A673 (cell line): ENCODE measurements at regions not wholly inside any gene's neighbourhood (a gene's known extent, or its start where the extent isn't known, plus 50 kb on each side); places are given as distances from the start of the nearest gene placed in this dataset.

Experiments used
- BruUV-seq: library from RNA; stranded (reverse); fragments of 400-500 nt; replicated peaks from 2 replicates; lab custom pipeline; 2021; lab: Mats Ljungman, UMichigan
- CTCF ChIA-PET: fragments of 300-600 bp; sonication (Branson Sonifier 250); formaldehyde crosslinking; loops from one replicate; lab custom pipeline; 2022; ENCODE audit warnings: antibody characterized with exemption; lab: Charles Lee
- POLR2A ChIA-PET: fragments of 300-600 bp; sonication (Branson Sonifier 250); formaldehyde crosslinking; loops from one replicate; lab custom pipeline; 2022; ENCODE audit warnings: antibody characterized with exemption; ENCODE audit not compliant: low non-redundant PET; lab: Charles Lee
- DNase-seq: peaks from one replicate; pipeline ENCODE4 v3.0.0-alpha.2; 2015; ENCODE audit warnings: low spot score
- H3K27ac ChIP-seq: fragments of 200-600 bp; sonication (generic); 2 replicates; pipeline ENCODE4 v1.5.1; 2016; ENCODE audit warnings: mixed run types, low read depth, mild to moderate bottlenecking, mixed read lengths, antibody characterized with exemption, low read length; ENCODE audit not compliant: poor library complexity, severe bottlenecking
- H3K27me3 ChIP-seq: fragments of 200-600 bp; sonication (generic); replicated peaks from 2 replicates; pipeline ENCODE4 v1.6.1; 2017; ENCODE audit warnings: mixed run types, low read depth, mild to moderate bottlenecking, mixed read lengths, antibody characterized with exemption, low read length; ENCODE audit not compliant: insufficient read depth, poor library complexity
- H3K36me3 ChIP-seq: fragments of 200-600 bp; sonication (generic); 2 replicates; pipeline ENCODE4 v1.6.1; 2016; ENCODE audit warnings: mixed run types, mild to moderate bottlenecking, mixed read lengths, antibody characterized with exemption, low read length; ENCODE audit not compliant: insufficient read depth, poor library complexity, severe bottlenecking
- H3K4me1 ChIP-seq: fragments of 200-600 bp; sonication (generic); 2 replicates; pipeline ENCODE4 v1.6.1; 2017; ENCODE audit warnings: mixed run types, mild to moderate bottlenecking, mixed read lengths, antibody characterized with exemption, low read length; ENCODE audit not compliant: insufficient read depth, poor library complexity, severe bottlenecking
- H3K4me3 ChIP-seq: fragments of 200-600 bp; sonication (generic); 2 replicates; pipeline ENCODE4 v1.5.1; 2016; ENCODE audit warnings: low read depth, mixed run types, mild to moderate bottlenecking, mixed read lengths, low read length; ENCODE audit not compliant: poor library complexity, severe bottlenecking
- H3K9me3 ChIP-seq: fragments of 200-600 bp; sonication (generic); 2 replicates; pipeline ENCODE4 v1.6.1; 2016; ENCODE audit warnings: mixed run types, low read depth, mild to moderate bottlenecking, mixed read lengths, antibody characterized with exemption, low read length; ENCODE audit not compliant: poor library complexity, severe bottlenecking
- CTCF ChIP-seq: fragments of 300-800, 200-600 bp; sonication (generic); conservative IDR thresholded peaks from 2 replicates; pipeline ENCODE4 v1.5.1; 2017; ENCODE audit warnings: low read depth, mild to moderate bottlenecking, antibody characterized with exemption, low read length, moderate library complexity, mixed read lengths
- EZH2 ChIP-seq: fragments of 200-600 bp; sonication (generic); IDR thresholded peaks from 2 replicates; pipeline ENCODE4 v1.6.1; 2017; ENCODE audit warnings: borderline replicate concordance, low read depth, mild to moderate bottlenecking, mixed read lengths, antibody characterized with exemption, low read length; ENCODE audit not compliant: poor library complexity, severe bottlenecking
- intact Hi-C: fragments of 100-400 bp; cut with micrococcal nuclease; formaldehyde crosslinking; loops from one replicate; pipeline ENCODE4 v1.10.0; 2022; ENCODE audit not compliant: unreplicated experiment

- intact Hi-C loops: no loop called here
- TF ChIP-seq CTCF (no peak), EZH2 (no peak)
- Histone ChIP-seq H3K27me3 (no peaks in the 10 kb centered on the region), H3K4me1 (peaks cover 15% of the 10 kb centered on the region), H3K27ac (no peak overlapping the region), H3K4me3 (no peak overlapping the region), H3K9me3 (no peaks in the 10 kb centered on the region), H3K36me3 (no peaks in the 10 kb centered on the region)
- POLR2A ChIA-PET: no interaction called here
- BruUV-seq: no TSS peak
- DNase-seq: no peak
- CTCF ChIA-PET: no interaction called here
Observed at GRCh38 chr6:22101163-22101562, 195.7 kb downstream of the PRL start.

DNA sequence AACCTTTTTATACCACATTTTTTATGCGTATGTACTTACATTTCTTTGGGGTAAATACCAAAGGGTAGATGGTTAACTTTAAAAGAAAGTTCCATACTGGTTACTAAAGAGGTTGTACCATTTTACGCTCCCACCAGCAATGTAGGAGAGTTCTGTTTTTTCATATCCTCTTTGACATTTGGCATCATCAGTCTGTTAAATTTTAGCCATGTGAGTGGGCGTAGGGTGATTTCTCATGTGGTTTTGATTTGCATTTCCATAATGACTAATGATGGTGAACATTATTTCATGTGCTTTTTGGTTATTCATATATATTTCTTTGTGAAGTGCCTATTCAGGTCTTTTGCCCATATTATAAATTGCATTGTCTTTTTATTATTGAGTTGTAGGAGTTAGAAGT lies 194.2 kb downstream of the PRL start:
- intact Hi-C loops: no loop called here
- Histone ChIP-seq H3K4me3 (no peak overlapping the region), H3K4me1 (peaks cover 15% of the 10 kb centered on the region), H3K9me3 (no peaks in the 10 kb centered on the region), H3K27me3 (no peaks in the 10 kb centered on the region), H3K27ac (no peak overlapping the region), H3K36me3 (no peaks in the 10 kb centered on the region)
- no peak for DNase-seq
- TF ChIP-seq EZH2 (no peak), CTCF (no peak)
- BruUV-seq: no TSS peak
- ChIA-PET CTCF (no interaction called here), POLR2A (no interaction called here)

- no peaks in the 10 kb centered on the region for H3K36me3 ChIP-seq
- H3K4me1 ChIP-seq: no peaks in the 10 kb centered on the region
- DNase-seq: no peak
- H3K4me3 ChIP-seq: no peak overlapping the region
- POLR2A ChIA-PET: no interaction called here
- TF ChIP-seq CTCF (no peak), EZH2 (no peak)
- no peaks in the 10 kb centered on the region for H3K27me3 ChIP-seq
- H3K27ac ChIP-seq: no peak overlapping the region
- intact Hi-C loops: no loop called here
- no peaks in the 10 kb centered on the region for H3K9me3 ChIP-seq
- no TSS peak for BruUV-seq
- CTCF ChIA-PET: no interaction called here
Observed at GRCh38 chr6:22106451-22106850, 190.4 kb downstream of the PRL start.
